IPS-NIHi7 (cell line): ENCODE measurements at regions not wholly inside any gene's neighbourhood (a gene's known extent, or its start where the extent isn't known, plus 50 kb on each side); places are given as distances from the start of the nearest gene placed in this dataset.

Experiments used
- DNase-seq: peaks from one replicate; pipeline ENCODE4 v3.0.0; 2012; ENCODE audit warnings: mixed read lengths; ENCODE audit errors: extremely low spot score

DNA sequence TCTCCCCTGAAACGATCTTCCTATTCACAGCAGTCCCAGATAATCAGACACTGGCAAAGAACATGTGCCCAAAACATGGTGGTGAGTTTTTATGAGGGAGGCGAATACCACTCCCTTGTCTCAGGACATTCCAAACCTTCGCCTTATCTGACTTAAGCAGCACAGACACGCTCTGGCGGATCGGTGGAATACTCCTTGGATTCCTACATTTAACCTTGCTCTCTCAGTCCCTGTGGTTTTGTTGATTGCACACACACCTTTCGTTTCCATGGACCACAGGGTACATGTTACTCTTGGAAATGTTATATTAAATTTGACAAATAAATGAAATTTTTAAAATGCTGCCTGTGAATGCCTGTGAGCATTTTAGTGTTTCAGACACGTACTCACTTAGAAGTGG is 87.8 kb upstream of the CPEB4 start:
- DNase-seq = no peak

DNA sequence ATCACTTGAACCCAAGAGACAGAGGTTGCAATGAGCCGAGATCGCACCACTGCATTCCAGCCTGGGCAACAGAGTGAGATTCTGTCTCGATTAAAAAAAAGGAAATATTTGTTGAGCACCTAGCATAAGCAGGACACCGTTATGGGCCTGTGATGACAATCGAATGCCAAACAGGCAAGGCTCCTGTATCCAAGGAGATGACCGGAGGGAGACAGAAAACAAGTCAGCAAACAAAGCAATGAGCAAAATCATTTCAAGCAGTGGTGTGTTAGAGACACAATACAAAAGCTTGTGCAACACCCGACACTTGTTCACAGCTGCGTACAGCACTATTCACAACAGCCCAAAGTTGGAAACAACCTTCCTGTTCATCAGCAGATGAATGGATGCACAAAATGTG is 87.1 kb upstream of the CPEB4 start:
- no peak for DNase-seq

DNA sequence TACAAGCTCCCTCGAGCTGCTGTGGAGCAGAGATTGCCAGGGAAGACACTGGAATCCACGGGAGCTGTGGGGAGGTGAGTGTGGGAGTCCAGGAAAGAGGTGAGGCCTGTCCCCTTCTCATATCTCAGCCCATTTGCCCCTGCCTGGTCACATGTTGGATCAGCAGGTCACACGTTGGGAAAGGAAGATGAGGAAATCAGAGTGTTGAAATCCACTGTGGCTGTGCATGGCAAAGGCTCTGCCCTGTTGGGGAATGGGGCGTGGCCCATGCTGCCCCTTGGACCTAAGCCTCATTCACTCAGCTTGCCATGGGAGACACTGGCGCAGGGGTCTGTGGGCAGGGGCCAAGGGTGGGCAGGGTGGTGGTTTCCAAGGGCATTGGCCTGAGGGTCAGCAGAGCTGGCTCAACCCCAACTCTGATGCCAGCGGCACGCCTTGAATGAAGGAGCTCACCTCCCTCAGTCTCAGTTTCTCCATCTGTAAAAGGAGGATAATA is 85.4 kb upstream of the CPEB4 start:
- DNase-seq = no peak

DNA sequence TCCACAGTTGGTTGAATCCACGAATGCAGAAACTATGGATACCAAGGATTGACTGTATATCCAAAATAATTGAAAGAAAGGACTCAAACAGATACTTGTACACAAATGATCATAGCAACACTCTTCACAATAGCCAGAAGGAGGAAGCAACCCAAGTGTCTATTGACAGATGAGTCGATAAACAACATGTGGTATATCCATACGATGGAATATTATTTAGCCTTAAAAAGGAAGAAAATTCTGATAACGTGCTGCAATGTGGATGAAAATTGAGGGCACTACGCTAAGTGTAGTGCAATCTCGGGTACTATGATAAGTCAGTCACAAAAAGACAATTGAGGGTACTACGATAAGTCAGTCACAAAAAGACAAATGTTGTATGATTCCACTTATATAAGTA is 83.6 kb upstream of the CPEB4 start:
- no peak for DNase-seq

DNA sequence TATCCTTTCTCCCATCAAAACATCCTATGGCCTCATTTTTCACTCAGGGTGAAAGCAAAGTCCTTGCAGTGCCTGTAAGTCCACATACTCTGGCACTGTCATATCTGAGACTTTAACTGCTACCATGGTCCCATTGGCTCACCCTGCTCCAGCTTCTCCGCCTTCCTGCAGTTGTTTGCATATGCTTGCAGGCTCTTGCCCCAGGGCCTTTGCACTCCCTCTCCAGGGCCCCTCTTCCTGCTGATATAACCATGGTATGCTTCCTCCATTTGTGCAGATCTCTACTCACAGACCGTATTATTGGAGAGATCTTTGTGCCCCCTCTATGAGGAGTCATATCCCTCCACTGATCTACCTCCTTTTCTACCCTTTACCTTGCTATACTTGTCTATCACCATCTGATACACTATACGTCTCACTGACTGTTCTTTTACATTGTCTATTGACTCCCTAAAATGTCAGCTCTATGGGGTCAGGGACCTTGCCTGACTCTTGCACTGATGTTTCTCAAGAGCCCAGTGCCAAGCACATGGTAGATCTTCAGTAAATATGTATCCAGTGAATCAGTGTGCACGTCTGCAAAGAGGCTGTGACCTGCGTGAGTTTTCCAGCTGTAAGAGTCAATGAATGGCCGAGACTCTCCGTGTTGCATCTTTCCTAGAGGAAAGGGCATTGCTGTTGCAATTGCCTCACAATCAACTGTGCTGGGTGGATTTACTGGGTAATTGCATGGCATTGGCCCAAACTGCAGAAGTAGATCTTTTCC is 81.7 kb upstream of the CPEB4 start:
- no peak for DNase-seq

DNA sequence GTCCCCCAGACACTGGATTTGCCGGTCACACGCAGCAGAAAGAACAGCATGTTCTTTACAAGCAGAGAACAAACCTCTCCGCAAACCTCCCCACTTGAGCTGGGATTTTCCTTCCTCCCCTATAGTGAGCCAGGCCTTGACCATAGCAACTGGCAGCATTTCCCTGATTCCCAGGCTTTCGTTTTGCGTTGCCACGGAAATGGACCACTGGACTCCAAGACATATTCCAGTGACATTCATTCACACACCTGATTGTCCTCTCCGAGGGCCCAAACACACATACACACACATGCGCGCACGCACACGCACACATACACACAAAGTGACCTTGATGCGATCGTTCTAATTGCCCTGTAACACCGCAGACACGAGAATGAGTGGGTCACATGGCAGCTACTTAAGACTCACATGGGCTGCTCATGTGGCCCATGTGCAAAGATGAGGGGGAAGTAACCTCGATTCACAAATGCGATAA is 80.9 kb upstream of the CPEB4 start:
- no peak for DNase-seq

DNA sequence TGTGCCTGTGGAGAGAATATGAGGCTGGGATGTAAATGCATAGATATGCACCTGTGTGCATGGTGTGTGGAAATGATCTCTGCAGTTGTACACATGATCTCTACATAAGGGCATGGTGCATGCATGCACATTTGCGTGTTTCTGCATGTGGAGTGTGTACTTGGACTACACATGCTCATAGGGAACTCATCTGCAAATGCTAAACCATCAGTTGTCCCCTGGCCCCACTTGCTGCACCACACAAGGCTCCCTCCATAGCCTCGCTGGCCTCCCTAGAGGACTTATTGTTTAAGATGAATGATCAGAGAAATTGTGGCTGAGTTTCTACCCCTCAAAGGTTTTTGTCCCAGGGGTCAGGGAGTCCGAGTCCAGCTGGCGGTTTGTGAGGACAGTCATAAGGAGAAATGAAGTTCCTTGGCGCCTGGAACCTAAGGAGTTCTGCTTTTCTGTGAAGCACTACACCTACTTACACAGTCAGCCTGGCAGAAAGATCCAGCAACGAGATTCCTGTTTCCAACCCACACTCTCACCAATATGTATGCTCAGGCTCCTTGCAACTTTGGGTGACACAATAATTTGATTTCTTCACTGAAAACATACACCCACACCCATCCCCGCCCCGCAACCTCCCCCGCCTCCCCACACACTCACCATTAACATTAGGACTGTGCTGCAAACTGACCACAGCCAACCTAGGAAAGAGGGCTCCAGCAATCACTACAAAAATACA is 79.9 kb upstream of the CPEB4 start:
- DNase-seq = no peak

DNA sequence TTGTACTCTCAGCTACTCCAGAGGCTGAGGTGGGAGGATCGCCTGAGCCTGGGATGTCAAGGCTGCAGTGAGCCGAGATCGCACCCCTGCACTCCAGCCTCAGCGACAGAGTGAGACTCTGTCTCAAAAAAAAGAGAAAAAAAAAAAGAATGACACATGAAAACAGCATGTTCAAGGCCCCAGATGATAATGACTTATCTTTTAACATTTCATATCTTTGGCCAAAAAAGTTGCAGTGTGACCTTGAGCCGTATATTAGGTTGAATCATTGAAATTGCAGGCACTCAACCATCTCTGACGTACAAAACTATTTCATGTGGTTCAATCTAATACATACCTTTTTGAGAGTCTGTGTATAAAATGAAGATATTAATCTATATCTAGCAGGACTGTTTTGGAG is 79.1 kb upstream of the CPEB4 start:
- DNase-seq = no peak

DNA sequence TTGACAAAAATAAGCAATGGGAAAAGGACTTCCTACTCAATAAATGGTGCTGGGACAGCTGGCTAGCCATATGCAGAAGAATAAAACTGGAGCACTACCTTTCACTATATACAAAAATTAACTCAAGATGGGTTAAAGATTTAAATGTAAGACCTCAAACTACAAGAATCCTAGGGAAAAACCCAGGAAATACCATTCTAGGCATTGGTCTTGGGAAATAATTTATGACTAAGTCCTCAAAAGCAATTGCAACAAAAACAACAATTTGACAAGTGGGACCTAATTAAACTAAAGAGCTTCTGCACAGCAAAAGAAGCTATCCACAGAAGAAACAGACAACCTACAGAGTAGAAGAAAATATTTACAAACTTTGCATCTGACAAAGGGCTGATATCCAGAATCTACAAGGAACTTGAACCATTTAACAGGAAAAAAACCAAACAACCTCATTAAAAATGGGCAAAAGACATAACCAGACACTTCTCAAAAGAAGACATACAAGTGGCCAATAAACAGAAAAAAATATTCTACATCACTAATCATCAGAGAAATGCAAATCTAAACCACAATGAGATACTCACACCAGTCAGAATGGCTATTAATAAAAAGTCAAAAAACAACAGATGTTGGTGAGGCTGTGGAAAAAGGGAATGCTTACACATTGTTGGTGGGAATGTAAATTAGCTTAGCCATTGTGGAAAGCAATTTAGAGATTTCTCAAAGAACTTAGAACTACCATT is 75.2 kb upstream of the CPEB4 start:
- no peak for DNase-seq

DNA sequence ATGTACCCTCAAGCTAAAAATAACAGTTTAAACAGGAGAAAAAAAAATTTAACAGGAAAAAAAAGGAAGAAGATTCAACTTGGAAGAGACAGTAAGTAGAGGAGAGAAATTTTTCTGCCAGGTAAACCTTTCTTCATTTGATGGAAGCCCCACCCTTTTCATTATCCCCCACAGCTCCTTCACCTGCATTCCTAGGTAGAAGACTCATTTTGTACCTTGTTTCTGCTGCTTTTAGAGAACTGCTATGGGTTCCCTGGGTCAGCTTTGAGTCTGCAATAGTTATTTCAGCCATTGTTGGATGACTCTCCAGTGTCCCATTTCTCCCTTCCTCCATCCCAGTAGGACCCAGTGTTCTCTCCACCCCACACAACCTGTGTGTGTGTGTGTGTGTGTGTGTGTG is 74.1 kb upstream of the CPEB4 start:
- no peak for DNase-seq

DNA sequence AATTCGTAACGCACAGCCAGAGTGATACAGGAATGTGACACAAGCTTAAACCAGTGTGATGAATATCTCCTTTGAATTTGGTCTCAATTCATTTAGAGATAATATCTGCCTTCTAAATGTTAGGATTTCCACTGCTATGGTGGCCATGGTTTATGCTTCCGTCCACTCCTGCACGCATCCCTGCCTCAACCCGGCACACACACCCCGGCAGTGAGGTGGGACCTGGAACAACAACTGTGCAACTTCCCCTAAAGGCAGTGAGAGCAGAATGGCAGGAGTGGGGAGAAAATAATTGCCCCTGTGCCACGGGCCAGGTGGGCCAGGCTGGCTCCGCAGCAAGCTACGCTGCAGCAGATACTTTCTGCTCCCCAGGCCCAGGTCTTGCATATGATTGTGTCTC is 72.6 kb upstream of the CPEB4 start:
- DNase-seq = no peak

DNA sequence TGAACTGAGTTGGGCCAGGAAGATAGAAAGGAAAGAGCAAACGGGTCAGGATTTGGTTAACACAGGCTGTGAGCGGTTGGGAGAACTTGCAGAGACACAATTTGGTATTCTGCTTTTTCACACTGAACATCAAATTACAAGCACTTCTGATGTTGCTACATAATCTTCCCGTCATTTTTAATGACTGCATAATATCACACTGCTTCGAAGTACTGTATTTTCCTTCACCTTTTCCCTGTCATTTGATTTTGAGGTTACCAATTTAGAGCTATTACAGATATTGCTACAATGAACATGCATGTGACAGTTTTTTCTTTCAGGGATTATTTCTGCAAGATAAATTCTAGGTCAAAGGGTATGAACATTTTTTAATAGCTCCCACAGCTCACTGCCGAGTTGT is 71.4 kb upstream of the CPEB4 start:
- DNase-seq = no peak

DNA sequence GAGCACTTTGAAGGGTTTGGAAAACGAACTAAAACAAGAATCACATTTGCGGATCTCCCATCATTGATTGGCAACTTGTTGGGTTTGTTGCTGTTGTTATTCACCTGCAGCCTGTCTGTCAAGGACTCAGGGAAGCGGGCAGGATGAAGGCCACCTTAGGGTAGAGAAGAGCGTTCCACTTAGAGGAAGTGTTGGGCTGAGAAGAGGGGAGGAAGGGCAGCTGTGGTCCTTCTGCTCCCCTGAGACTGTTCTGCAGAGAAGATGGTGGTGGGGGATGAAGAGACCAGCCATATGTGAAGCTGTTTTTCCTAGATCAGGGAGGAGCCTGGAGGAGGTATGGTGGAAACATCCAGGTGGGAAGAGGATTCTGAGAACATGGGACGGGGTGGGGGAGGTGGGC is 70.6 kb upstream of the CPEB4 start:
- no peak for DNase-seq

DNA sequence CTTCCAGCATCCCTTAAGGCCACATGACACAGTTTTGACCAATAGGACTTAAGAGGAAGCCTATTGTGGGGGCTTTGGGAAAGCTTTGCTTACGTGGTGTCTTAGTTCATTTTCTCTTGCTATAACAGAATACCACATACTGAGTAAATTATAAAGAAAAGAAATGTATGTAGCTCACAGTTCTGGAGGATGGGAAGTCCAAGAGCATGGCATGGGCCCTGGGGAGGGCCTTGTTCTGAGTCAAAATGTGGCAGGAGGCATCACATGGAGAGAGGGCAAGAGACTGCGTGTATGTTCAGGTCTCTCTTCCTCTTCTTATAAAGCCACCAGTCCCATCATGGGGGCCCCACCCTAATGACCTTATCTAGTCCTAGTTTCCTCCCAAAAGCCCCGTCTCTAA is 68.6 kb upstream of the CPEB4 start:
- DNase-seq = no peak

DNA sequence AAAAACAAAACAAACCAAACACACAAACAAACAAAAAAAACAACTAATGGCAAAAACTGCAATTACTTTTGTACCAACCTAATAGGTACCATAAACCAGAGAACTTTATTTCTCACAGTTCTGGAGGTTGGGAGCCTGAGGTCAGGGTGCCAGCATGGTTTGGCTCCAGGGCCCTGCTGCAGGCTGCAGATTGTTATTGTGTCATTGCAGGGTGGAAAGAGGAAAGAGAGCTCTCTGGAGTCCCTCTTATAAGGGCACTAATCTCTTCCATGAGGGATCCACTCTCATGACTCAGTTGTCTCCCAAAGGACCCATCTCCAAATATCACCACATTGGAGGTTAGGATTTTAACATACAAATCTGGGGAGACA is 64.9 kb upstream of the CPEB4 start:
- no peak for DNase-seq

DNA sequence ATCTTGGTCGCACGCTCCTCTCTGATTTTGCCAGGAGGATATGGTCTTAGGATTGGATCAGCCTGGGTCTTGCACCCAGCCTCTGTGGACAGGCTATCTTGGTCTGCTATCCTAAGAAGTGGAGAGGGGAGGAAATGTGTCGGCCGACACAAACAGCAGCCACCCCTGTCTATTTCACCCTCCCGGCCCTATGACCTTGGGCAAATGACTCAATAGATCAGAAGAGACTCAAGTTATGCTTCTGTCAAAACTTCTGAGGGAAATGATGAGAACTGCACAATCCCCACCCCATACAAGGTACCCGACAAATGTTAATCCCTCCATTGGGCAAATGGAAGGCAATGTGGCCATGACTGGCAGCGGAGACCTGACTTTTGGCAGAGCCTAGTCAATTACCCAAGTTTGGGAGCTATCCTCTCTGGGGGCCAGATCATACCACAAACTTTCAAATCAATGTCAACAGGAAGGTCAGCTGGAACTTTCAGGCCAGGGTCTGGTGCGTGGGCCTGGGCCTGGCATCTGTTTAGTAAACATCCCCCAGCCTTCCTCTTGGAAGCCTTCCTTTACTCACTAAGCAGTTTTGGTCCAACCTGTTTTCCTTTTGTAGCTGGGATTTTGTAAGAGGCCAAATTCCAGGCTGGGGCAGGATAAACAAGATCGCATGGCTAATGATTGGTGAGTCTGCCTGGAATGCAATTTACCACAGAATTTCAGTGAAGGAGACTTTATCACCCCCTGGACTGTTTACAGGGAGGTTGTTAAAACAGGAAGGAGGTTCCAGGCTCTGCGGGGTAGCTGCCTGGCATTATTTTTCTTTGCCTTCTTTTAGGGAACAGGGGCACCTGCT is 64.2 kb upstream of the CPEB4 start:
- peak; percentile 53 for DNase-seq

DNA sequence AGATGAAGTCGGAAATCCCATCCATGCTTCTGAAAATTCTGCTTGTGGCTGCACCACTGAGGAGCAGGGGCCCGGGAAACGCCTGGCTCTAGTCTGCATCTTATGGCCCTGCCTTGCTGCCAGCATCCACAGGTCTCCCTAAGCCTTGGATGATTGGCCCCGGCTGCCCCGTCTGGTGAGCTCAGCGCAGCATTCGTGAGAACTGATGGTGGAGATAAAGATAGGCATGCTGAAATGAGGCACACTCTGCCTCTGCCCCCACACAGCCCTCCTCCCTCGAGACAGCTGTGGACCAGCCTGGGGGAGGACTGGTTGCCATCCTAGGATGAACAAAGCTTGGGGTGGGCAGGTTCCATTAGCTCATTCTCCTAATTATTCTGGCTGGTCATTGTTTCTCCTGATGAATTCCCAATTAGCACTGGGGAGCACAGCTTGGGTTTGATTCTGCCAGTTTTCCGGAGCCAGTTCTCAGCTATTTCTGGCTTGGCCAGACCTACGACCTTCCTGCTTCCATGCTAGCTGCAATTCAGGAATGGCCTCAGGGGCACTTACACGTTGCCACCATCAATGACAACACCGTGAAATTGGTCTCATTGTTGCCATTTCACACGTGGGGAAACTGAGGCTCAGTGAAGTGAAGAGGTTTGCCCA is 62.8 kb upstream of the CPEB4 start:
- DNase-seq = no peak

DNA sequence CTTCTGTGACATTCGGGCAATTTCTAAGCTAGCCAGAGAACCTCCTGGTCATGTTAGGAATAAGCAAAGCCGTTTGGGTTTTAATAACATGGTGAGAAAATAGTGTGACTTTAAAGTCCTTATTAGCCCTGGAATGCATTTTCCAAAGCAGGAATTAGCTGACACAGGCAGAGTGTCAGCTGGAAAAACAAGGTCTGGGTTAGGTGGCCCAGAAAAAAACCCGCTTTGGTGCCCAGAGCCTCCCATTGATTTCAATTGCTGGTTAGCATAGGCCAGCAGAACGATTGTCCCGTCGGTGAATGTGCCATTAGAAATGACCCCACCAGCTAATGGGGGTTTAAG is 62.1 kb upstream of the CPEB4 start:
- DNase-seq = no peak

DNA sequence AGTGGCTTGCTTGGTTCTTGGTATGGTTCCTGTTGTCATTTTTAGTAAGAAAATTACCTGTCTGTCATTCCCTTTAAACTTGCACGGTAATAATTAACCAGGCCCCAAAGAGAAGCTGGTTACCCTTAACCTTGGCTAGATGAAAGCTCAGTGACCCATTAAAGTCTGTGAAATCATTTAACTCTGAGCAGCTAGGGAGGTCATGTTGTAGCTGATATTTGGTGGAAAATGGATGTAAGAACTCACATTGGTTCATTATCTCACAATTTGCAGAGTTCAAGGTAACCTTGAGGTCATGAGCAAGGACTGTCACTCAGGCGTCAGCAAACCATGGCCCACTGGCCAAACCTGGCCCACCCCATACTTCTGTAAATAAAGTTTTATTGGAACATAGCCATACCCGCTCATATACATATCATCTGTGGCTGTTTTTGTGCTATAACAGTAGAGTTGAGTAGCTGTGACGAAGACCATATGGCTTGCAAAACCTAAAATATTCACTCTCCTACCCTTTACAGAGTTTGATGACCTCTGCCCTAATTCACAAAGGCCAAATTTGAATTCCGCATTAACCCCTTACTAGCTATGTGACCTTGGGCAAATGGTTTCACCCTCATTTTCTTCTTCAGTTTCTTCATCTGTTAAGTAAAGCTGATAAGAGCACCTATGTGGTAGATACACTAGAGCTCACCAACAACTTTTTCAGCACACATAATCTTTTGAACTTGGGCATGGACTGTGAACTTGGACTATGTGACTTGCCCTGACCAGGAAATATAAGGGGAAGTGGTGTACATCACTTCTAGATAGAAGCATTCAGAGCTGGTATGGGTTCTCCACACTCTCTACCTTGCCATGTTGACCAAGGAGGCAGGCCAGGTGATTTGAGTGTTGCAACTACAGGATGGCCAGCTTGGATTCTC is 61.5 kb upstream of the CPEB4 start:
- DNase-seq = no peak

DNA sequence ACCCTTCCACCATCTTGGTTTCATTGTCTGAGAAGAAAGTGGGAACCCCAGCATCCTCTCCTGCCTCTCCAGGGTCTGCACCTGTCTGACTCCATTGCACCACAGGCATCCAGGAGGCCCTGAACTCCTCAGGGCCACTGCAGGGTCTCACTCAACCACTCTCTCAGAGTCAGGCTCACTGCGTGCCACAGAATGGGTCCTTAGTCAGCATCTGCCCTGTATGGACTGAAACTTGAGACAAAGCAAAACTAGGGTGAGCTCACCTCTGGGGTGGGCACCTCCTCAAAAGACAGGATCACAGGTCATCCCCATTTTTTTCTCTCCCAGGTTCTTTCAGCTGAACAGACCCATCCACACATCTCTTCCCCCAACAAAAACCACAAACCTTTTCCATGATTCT is 59.2 kb upstream of the CPEB4 start:
- no peak for DNase-seq
